ACC112 (cell line): ENCODE measurements at regions not wholly inside any gene's neighbourhood (a gene's known extent, or its start where the extent isn't known, plus 50 kb on each side); places are given as distances from the start of the nearest gene placed in this dataset.

Source experiments
- H2AFZ ChIP-seq: fragments of 200-600 bp; sonication (generic); one replicate; pipeline ENCODE4 v1.6.0; 2017; ENCODE audit warnings: antibody characterized with exemption, low read length; ENCODE audit not compliant: unreplicated experiment
- H3K27ac ChIP-seq: fragments of 200-600 bp; sonication (generic); 2 replicates; pipeline ENCODE4 v1.5.1; 2014; ENCODE audit warnings: low read depth, mild to moderate bottlenecking, antibody characterized with exemption, low read length, moderate library complexity
- H3K27me3 ChIP-seq: fragments of 200-600 bp; sonication (generic); 2 replicates; pipeline ENCODE4 v1.6.1; 2014; ENCODE audit warnings: mild to moderate bottlenecking, antibody characterized with exemption, low read length, moderate library complexity, mixed read lengths; ENCODE audit not compliant: insufficient read depth
- H3K36me3 ChIP-seq: fragments of 200-600 bp; sonication (generic); 2 replicates; pipeline ENCODE4 v1.6.1; 2016; ENCODE audit warnings: mild to moderate bottlenecking, antibody characterized with exemption, low read length, moderate library complexity, mixed read lengths; ENCODE audit not compliant: insufficient read depth
- H3K4me1 ChIP-seq: fragments of 200-600 bp; sonication (generic); one replicate; pipeline ENCODE4 v1.6.1; 2016; ENCODE audit warnings: low read length, mixed read lengths; ENCODE audit not compliant: insufficient read depth, unreplicated experiment, control insufficient read depth
- H3K4me3 ChIP-seq: fragments of 200-600 bp; sonication (generic); 2 replicates; pipeline ENCODE4 v1.5.1; 2014; ENCODE audit warnings: mild to moderate bottlenecking, low read depth, low read length
- H3K79me2 ChIP-seq: fragments of 200-600 bp; sonication (generic); one replicate; pipeline ENCODE4 v1.6.0; 2016; ENCODE audit warnings: low read length; ENCODE audit not compliant: control insufficient read depth, unreplicated experiment, insufficient read depth

DNA sequence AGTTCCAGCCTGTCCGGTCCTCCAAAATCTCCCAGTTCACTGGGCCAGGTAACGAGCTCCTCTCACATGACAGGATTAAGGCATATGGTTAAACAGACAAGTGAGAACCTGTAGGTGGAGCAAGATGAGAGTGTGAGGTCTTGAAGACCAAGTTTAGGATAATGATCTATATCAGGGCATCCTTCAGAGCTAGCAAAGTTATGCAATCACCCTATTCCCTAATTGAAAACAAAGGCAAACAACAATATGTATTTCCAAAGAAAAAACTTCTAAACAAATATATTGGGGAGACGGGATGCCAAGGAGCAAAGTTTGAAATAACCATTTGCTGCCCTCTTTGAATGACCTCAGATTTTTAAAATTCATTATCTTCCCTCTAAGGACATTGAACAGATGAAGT lies 571.2 kb downstream of the BCL11B start:
- Histone ChIP-seq H3K27ac (no peak overlapping the region), H3K4me1 (no peaks in the 10 kb centered on the region), H3K79me2 (no peaks in the 10 kb centered on the region), H3K27me3 (no peaks in the 10 kb centered on the region), H3K4me3 (no peak overlapping the region), H3K36me3 (no peaks in the 10 kb centered on the region), H2AFZ (no peak overlapping the region)

DNA sequence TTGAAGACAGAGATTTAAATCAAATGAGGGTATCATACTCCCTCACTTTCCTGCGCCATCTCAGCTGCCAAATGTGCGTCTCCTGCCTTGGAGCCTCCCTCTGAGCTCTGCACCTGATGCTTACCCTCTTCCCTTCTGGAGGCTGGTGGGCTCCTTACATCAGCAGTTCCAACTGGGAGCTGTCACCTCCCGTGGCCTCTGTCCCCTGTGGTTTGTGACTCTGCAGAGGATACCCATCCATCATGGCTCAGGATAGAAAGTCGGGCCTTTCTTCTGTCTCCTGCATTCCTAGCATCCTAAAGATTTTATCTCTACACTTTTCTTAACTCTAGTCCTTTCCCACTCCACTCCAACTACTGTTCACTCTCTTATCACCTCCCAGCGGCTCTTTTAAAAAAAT lies 570.6 kb downstream of the BCL11B start:
- Histone ChIP-seq H3K36me3 (no peaks in the 10 kb centered on the region), H3K79me2 (no peaks in the 10 kb centered on the region), H3K4me3 (no peak overlapping the region), H3K4me1 (no peaks in the 10 kb centered on the region), H2AFZ (no peak overlapping the region), H3K27me3 (no peaks in the 10 kb centered on the region), H3K27ac (no peak overlapping the region)

DNA sequence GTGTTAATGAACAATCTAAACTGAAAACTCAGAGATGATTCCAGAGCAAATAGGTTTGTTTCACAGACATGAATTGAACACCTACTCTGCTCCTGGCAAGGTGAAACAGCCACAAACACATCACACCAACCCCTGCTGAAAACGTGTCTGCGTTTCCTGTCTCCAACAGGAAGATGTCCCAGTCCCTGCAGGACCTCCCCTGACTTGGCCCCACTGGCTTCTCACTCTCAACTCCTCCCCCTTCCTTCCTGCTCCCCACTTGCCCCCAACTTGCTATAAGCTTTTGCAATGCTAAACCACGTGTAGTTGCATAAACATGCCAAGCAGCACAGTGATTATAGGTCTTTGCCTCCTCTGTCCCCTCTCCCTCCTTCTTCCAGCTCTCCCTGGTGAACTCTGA lies 567.6 kb downstream of the BCL11B start:
- no peak overlapping the region for H2AFZ ChIP-seq
- H3K4me3 ChIP-seq = no peak overlapping the region
- H3K4me1 ChIP-seq = no peaks in the 10 kb centered on the region
- H3K79me2 ChIP-seq = no peaks in the 10 kb centered on the region
- no peaks in the 10 kb centered on the region for H3K27me3 ChIP-seq
- H3K27ac ChIP-seq = no peak overlapping the region
- no peaks in the 10 kb centered on the region for H3K36me3 ChIP-seq

DNA sequence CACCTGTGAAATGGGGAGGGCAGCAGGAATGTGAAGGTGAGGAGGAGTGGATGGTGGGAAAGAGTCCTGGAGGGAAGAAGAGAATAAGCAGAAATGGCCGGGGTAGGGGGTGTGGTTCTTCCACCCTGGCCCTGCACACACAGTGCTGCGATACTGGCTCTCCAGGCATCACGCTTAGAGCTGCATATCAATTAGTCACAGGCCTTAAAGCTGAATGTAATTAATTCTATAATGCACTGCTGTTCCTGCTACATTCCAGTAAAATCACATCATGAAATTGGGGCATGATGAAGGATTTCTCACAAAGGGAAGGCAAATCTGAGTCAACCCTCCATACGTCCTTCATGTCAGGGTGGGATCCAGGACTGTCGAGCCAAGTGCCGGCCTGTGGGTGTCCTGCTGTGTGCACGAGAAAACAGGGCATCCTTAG lies 566.1 kb downstream of the BCL11B start:
- no peaks in the 10 kb centered on the region for H3K4me1 ChIP-seq
- no peaks in the 10 kb centered on the region for H3K27me3 ChIP-seq
- H2AFZ ChIP-seq = no peak overlapping the region
- no peaks in the 10 kb centered on the region for H3K36me3 ChIP-seq
- no peaks in the 10 kb centered on the region for H3K79me2 ChIP-seq
- no peak overlapping the region for H3K27ac ChIP-seq
- no peak overlapping the region for H3K4me3 ChIP-seq

DNA sequence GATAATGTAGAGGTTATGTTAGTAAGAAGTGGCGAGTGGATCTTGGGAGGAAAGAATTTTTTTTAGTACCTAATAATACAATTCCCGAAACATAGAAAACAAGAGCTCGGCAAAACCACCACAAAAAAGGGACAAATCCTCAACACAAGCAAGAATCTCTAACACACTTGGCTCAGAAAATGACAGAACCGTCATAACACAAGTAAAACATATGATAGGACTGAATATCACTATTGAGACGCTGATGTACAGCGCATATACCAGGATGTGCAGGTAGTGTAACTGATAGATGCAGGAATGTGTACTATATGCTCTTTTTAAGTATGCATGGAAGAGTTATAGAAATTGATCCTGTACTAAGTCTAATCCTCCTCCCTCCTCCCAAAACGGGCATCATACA lies 564.5 kb downstream of the BCL11B start:
- Histone ChIP-seq H3K27me3 (no peaks in the 10 kb centered on the region), H3K4me1 (no peaks in the 10 kb centered on the region), H3K4me3 (no peak overlapping the region), H2AFZ (no peak overlapping the region), H3K27ac (no peak overlapping the region), H3K79me2 (no peaks in the 10 kb centered on the region), H3K36me3 (no peaks in the 10 kb centered on the region)

DNA sequence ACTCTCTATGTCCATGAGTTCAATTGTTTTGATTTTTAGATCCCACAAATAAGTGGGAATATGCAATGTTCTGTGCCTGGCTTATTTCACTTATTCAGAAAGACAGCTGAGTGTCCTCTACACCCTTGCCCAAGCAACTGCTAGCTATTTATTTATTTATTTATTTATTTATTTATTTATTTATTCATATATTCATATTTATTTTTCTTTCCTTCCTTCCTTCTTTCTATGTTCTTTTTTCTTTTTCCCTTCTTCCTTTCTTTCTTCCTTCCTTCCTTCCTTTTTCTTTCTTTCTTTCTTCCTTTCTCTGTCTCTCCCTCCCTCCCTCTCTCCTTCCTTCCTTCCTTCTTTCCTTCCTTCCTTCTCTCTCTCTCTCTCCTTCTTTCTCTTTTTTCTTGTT lies 563.4 kb downstream of the BCL11B start:
- Histone ChIP-seq H3K4me3 (no peak overlapping the region), H3K79me2 (no peaks in the 10 kb centered on the region), H3K36me3 (no peaks in the 10 kb centered on the region)

DNA sequence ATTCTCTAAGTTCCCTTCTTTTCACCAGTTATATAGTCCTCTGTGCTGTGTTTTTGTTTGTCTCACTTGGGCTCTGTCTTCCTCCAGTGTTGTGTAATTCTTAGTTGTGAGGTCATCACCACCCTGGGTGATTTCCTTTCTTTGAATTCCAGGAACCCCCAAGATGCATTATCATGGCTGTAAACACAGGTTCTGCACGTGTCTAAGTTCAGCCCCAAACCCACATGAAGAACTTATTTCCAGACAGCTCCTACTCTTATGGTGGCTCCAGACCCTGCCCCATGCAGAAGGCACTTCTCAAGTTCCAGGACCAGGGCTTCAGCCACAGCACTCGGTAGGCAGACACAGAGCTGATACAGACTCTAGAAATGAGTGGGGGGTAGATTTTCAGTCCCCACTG lies 560.5 kb downstream of the BCL11B start:
- Histone ChIP-seq H3K4me3 (no peak overlapping the region), H2AFZ (no peak overlapping the region), H3K27me3 (no peaks in the 10 kb centered on the region), H3K4me1 (no peaks in the 10 kb centered on the region), H3K36me3 (no peaks in the 10 kb centered on the region), H3K79me2 (no peaks in the 10 kb centered on the region), H3K27ac (no peak overlapping the region)

More for the DNA sequence above, 563.4 kb downstream of the BCL11B start:
- Histone ChIP-seq H2AFZ (no peak overlapping the region), H3K4me1 (no peaks in the 10 kb centered on the region), H3K27me3 (no peaks in the 10 kb centered on the region), H3K27ac (no peak overlapping the region)

DNA sequence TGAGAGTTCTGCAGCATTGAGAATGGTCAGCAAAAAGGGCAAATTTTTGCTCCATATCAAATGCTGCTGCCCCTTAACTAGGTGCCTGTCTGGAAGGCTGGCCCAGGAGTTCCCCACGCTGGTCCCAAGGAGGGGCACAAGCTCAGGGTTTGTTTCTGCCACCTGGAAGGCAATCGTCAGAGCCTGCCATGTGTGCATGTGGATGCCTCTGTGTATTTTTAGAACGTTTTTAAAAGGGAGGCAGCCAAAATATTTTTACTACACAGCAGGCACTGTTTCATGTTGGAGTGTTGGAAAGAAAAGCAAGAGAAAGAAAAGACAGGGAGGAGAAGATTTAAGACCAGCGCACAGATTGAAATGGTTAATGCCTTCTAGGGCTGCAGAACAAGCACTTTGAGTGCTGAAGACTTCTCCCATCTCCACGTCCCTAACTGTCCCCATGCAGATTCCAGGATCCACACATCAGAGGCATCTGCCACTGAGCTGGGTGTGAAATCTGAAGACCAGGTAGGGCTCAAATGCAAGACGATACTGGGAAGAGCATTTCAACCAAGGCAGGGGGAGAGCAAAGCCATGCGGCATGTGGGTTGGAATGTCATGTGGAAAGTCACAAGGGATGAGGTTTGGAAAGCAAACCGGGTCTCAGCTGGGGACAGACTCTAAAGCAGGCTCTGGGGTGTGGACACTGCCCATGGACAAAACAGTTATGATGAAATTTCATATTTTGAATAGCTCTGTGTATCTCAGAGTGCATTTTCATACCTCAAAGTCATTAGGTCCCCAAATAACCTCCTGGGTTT lies 557.2 kb downstream of the BCL11B start:
- Histone ChIP-seq H2AFZ (no peak overlapping the region), H3K36me3 (no peaks in the 10 kb centered on the region), H3K79me2 (no peaks in the 10 kb centered on the region), H3K27me3 (no peaks in the 10 kb centered on the region), H3K4me3 (no peak overlapping the region), H3K4me1 (no peaks in the 10 kb centered on the region), H3K27ac (no peak overlapping the region)

DNA sequence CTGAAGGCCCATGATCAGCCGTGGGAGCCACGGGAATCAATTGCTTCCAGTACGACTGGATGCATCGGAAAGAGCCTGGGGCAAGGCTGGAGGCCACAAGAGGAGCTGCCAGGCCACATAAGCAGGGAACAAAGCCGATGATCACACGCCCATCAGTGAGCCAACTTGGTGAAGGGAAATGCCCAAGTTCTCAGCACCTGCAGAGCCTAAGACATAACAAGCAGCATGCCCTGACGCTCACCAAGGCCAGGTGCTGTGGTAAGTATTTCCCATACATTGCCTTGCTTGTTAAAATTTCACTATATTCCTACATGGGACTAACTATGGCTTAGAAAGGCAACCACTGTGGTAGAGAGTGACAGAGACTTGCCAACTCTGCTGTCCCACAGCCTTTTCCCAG lies 555.9 kb downstream of the BCL11B start:
- Histone ChIP-seq H3K4me3 (no peak overlapping the region), H3K27ac (no peak overlapping the region), H3K36me3 (no peaks in the 10 kb centered on the region), H3K4me1 (no peaks in the 10 kb centered on the region), H3K79me2 (no peaks in the 10 kb centered on the region), H3K27me3 (no peaks in the 10 kb centered on the region), H2AFZ (no peak overlapping the region)

DNA sequence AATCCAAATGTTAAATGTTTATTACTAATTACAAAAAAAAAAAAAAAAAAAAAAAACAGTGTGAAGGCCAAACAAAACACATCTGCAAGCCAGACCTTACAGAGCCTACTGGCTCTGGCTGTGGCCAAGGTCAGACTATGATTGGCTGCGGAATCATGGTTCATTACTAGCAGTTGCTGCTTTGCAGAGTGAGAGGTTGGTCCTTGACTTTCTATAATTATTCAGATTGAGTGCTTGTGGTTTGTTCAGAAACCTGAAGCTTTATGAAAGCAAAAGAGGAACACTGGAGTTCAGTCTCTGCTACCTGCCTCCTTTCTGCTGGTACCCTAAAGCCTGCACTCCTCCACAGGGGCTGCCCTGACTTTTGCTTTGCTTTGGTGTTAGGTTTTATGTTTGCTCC lies 550.9 kb downstream of the BCL11B start:
- Histone ChIP-seq H3K27me3 (no peaks in the 10 kb centered on the region), H3K36me3 (no peaks in the 10 kb centered on the region), H3K4me1 (no peaks in the 10 kb centered on the region), H3K79me2 (no peaks in the 10 kb centered on the region), H2AFZ (no peak overlapping the region), H3K27ac (no peak overlapping the region), H3K4me3 (no peak overlapping the region)

DNA sequence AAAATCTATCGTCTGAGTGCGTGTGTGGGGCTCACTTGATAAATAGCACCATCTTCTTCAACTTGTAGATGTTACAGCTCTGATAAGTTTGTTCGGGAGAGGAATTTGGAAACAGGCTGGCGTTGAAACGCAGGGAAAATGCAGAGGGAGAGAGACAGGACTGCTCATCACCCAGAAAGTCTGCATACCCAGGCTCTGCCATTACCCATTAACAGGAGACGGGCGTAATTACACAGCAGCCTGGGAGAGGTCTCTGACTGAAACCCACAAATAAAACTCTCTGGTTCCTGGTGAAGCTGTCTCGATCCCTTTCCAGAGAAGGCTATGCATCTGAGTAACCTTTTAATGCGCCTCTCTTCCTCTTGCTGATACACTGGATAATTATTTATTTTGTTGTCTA lies 547.3 kb downstream of the BCL11B start:
- no peaks in the 10 kb centered on the region for H3K27me3 ChIP-seq
- H3K79me2 ChIP-seq = no peaks in the 10 kb centered on the region
- no peak overlapping the region for H3K4me3 ChIP-seq
- H2AFZ ChIP-seq = no peak overlapping the region
- H3K4me1 ChIP-seq = no peaks in the 10 kb centered on the region
- no peak overlapping the region for H3K27ac ChIP-seq
- H3K36me3 ChIP-seq = no peaks in the 10 kb centered on the region
